ENCODE measurements at regions not wholly inside any gene's neighbourhood (a gene's known extent, or its start where the extent isn't known, plus 50 kb on each side); places are given as distances from the start of the nearest gene placed in this dataset.

- DNase-seq (ENCODE audit: insufficient read length, low spot score): no peak
- no peak for FAIRE-seq
- TF ChIP-seq SPI1 (IDR thresholded peaks at IDR 0.05; ENCODE audit: low read depth, low read length) (no peak), POLR2A (IDR thresholded peaks at IDR 0.05; ENCODE audit: low read depth, low read length) (no peak), TAF1 (IDR thresholded peaks at IDR 0.05; ENCODE audit: low read depth, low read length) (no peak), POLR2AphosphoS5 (IDR thresholded peaks at IDR 0.05; ENCODE audit: low read depth, low read length) (no peak), POU2F2 (IDR thresholded peaks at IDR 0.05; ENCODE audit: low read depth, low read length) (no peak)
Observed at GRCh38 chr1:57475366-57475765, 51.5 kb upstream of the DAB1 start.

DNA sequence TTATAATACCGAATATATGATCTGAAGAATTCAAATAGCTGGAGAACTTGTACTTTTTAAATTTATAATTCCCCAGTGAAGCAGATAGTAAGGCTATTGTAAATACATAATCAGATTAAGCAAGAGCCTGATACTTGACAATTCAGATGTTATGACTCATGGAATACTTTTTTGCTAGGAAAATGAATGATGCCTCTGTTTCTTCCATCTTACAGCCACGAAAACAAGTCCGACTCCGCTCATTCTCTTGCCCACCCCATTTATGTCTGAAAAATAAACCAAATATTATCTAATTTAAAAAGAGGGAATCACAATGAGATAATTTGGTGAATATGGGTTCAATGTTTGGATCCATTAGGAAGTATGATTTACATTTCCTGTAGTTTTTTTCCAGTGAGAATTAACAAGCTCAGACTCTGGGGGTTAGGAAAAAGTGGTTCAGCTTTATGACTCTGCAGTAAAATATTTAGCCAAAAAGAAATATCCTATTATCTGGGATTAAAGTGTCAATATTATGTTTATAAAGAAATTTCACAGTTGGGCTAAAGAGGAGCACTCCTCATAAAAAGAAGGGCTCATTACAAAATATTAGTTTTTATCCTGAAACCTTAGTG lies 50.4 kb upstream of the DAB1 start:
- no peak for FAIRE-seq
- DNase-seq (ENCODE audit: insufficient read length, low spot score): no peak
- no peak for TF ChIP-seq PAX5 (IDR thresholded peaks at IDR 0.05; ENCODE audit: insufficient read depth, low read length, severe bottlenecking)
